Fibroblast of lung (primary cell): ENCODE measurements at regions not wholly inside any gene's neighbourhood (a gene's known extent, or its start where the extent isn't known, plus 50 kb on each side); places are given as distances from the start of the nearest gene placed in this dataset.

Experiments
- EZH2 ChIP-seq: IDR thresholded peaks from 2 replicates; pipeline ENCODE4 v1.5.1; 2012; ENCODE audit warnings: low read length, control low read depth, mild to moderate bottlenecking; ENCODE audit errors: missing control alignments
- TF ChIP-seq, protein P1 (sequence below), 2 donors: IDR thresholded peaks in 1 of 2; conservative IDR thresholded peaks in 1 of 2; 1 replicate in 1 of 2; 2 replicates in 1 of 2; pipeline ENCODE4 v1.5.1; 2011 to 2012; ENCODE audit warnings: low read length in 2 of 2, control low read depth in 1 of 2, inconsistent platforms in 1 of 2, low read depth in 1 of 2, mild to moderate bottlenecking in 1 of 2

DNA sequence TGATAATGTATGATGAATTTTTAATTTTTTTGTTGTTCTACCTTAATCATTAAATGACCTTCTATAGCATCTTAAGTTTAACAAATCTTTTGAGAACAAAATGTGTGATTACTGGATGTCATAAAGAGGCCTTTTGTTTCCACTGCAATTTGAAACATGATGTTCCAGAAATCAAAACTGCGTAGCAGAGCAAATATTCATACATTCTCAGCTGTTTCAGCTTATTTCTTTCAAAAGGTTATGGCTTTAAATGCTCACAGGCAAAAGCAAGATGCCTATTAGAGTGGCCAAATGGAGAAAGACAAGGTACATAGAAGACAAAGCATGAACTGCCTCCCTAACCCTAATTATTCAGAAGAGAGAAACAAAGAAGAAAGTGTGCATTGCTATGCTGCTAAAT, 233.0 kb upstream of the SLC7A11 start:
- TF ChIP-seq, protein P1, sequence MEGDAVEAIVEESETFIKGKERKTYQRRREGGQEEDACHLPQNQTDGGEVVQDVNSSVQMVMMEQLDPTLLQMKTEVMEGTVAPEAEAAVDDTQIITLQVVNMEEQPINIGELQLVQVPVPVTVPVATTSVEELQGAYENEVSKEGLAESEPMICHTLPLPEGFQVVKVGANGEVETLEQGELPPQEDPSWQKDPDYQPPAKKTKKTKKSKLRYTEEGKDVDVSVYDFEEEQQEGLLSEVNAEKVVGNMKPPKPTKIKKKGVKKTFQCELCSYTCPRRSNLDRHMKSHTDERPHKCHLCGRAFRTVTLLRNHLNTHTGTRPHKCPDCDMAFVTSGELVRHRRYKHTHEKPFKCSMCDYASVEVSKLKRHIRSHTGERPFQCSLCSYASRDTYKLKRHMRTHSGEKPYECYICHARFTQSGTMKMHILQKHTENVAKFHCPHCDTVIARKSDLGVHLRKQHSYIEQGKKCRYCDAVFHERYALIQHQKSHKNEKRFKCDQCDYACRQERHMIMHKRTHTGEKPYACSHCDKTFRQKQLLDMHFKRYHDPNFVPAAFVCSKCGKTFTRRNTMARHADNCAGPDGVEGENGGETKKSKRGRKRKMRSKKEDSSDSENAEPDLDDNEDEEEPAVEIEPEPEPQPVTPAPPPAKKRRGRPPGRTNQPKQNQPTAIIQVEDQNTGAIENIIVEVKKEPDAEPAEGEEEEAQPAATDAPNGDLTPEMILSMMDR (conservative IDR thresholded peaks at IDR 0.05 in 1 of 2, IDR thresholded peaks at IDR 0.05 in 1 of 2; ENCODE audit: low read depth in 1 of 2, low read length in 2 of 2) = no peak
- TF ChIP-seq EZH2 = no peak
